ENCODE measurements at regions not wholly inside any gene's neighbourhood (a gene's known extent, or its start where the extent isn't known, plus 50 kb on each side); places are given as distances from the start of the nearest gene placed in this dataset.

DNA sequence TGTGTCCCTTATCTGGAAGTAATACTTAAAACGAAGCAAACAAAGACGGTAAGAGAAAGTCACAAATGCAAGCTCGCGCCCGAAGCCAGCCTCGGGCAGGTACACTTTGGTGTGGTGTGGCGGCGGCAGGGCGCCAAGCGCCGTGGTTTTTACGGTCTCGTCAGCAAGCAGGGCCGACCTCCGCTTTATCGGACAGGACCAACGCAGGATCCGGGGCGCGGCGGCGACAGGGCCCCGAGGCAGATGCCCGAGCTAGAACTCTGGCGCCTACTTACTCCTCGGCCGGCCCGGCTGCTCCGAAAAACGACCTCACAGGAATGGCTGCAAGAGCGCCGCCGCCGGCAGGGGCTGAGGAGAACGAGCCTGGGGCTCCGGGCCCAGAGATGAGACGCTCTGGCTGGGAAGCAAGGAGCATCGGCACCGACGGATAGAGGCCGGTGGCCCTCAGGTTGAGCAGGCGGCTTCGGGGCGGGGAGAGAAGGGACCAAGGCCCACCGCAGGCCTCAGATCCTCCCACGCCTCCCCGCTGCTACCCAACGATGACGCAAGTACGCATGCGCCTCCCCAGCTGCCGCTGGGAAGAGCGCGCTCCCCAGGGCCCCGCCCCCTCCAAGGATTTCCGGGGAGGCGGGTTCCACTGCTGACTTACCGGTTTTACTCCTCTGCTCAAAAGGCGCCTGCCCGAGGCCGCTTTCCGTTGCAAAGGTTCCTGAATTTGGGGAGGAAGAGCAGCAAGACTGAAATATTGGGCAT, 60.6 kb downstream of the FAM217A start (continued):
- TF ChIP-seq, protein P1, sequence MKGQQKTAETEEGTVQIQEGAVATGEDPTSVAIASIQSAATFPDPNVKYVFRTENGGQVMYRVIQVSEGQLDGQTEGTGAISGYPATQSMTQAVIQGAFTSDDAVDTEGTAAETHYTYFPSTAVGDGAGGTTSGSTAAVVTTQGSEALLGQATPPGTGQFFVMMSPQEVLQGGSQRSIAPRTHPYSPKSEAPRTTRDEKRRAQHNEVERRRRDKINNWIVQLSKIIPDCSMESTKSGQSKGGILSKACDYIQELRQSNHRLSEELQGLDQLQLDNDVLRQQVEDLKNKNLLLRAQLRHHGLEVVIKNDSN (CRISPR knock-in tag; IDR thresholded peaks at IDR 0.05): no peak
- TF ChIP-seq ZBTB43 (CRISPR knock-in tag; IDR thresholded peaks at IDR 0.05) (0 out of 2 replicates have a peak, but pooled peaks have one; percentile 40), ZNF232 (CRISPR knock-in tag; IDR thresholded peaks at IDR 0.05) (peak; percentile 59; the same call in 1 of the 2 replicates), SMAD3 (CRISPR knock-in tag; IDR thresholded peaks at IDR 0.05; ENCODE audit: borderline replicate concordance) (peak; percentile 85; the same call in 1 of the 2 replicates), ZNF281 (CRISPR knock-in tag; IDR thresholded peaks at IDR 0.05) (0 out of 2 replicates have a peak, but pooled peaks have one; percentile 14), ZNF512 (CRISPR knock-in tag; IDR thresholded peaks at IDR 0.05; ENCODE audit: borderline replicate concordance) (no peak), GABPB1 (CRISPR knock-in tag; IDR thresholded peaks at IDR 0.05) (peak; percentile 88), FOXK1 (CRISPR knock-in tag; IDR thresholded peaks at IDR 0.05) (peak; percentile 40; the same call in 1 of the 2 replicates), TEAD1 (CRISPR knock-in tag; IDR thresholded peaks at IDR 0.05) (peak; percentile 12; the same call in 1 of the 2 replicates), KAT7 (CRISPR knock-in tag; IDR thresholded peaks at IDR 0.05; ENCODE audit: borderline replicate concordance) (0 out of 2 replicates have a peak, but pooled peaks have one; percentile 76), MYBL2 (CRISPR knock-in tag; IDR thresholded peaks at IDR 0.05) (peak; percentile 91), CREB1 (CRISPR knock-in tag; IDR thresholded peaks at IDR 0.05) (0 out of 2 replicates have a peak, but pooled peaks have one; percentile 20), IRF2 (CRISPR knock-in tag; IDR thresholded peaks at IDR 0.05; ENCODE audit: borderline replicate concordance, low read depth) (no peak), FOXP1 (CRISPR knock-in tag; IDR thresholded peaks at IDR 0.05; ENCODE audit: borderline replicate concordance) (peak; percentile 84), E2F5 (CRISPR knock-in tag; IDR thresholded peaks at IDR 0.05) (peak; percentile 38; the same call in 1 of the 2 replicates)
- TF ChIP-seq, protein P2, sequence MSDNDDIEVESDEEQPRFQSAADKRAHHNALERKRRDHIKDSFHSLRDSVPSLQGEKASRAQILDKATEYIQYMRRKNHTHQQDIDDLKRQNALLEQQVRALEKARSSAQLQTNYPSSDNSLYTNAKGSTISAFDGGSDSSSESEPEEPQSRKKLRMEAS (CRISPR knock-in tag; IDR thresholded peaks at IDR 0.05): peak; percentile 72
- TF ChIP-seq, protein P3, sequence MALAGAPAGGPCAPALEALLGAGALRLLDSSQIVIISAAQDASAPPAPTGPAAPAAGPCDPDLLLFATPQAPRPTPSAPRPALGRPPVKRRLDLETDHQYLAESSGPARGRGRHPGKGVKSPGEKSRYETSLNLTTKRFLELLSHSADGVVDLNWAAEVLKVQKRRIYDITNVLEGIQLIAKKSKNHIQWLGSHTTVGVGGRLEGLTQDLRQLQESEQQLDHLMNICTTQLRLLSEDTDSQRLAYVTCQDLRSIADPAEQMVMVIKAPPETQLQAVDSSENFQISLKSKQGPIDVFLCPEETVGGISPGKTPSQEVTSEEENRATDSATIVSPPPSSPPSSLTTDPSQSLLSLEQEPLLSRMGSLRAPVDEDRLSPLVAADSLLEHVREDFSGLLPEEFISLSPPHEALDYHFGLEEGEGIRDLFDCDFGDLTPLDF (CRISPR knock-in tag; IDR thresholded peaks at IDR 0.05): 0 out of 2 replicates have a peak, but pooled peaks have one; percentile 28
- TF ChIP-seq, protein P4, sequence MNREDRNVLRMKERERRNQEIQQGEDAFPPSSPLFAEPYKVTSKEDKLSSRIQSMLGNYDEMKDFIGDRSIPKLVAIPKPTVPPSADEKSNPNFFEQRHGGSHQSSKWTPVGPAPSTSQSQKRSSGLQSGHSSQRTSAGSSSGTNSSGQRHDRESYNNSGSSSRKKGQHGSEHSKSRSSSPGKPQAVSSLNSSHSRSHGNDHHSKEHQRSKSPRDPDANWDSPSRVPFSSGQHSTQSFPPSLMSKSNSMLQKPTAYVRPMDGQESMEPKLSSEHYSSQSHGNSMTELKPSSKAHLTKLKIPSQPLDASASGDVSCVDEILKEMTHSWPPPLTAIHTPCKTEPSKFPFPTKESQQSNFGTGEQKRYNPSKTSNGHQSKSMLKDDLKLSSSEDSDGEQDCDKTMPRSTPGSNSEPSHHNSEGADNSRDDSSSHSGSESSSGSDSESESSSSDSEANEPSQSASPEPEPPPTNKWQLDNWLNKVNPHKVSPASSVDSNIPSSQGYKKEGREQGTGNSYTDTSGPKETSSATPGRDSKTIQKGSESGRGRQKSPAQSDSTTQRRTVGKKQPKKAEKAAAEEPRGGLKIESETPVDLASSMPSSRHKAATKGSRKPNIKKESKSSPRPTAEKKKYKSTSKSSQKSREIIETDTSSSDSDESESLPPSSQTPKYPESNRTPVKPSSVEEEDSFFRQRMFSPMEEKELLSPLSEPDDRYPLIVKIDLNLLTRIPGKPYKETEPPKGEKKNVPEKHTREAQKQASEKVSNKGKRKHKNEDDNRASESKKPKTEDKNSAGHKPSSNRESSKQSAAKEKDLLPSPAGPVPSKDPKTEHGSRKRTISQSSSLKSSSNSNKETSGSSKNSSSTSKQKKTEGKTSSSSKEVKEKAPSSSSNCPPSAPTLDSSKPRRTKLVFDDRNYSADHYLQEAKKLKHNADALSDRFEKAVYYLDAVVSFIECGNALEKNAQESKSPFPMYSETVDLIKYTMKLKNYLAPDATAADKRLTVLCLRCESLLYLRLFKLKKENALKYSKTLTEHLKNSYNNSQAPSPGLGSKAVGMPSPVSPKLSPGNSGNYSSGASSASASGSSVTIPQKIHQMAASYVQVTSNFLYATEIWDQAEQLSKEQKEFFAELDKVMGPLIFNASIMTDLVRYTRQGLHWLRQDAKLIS (CRISPR knock-in tag; IDR thresholded peaks at IDR 0.05; ENCODE audit: borderline replicate concordance): 0 out of 2 replicates have a peak, but pooled peaks have one; percentile 50
- TF ChIP-seq, protein P5, sequence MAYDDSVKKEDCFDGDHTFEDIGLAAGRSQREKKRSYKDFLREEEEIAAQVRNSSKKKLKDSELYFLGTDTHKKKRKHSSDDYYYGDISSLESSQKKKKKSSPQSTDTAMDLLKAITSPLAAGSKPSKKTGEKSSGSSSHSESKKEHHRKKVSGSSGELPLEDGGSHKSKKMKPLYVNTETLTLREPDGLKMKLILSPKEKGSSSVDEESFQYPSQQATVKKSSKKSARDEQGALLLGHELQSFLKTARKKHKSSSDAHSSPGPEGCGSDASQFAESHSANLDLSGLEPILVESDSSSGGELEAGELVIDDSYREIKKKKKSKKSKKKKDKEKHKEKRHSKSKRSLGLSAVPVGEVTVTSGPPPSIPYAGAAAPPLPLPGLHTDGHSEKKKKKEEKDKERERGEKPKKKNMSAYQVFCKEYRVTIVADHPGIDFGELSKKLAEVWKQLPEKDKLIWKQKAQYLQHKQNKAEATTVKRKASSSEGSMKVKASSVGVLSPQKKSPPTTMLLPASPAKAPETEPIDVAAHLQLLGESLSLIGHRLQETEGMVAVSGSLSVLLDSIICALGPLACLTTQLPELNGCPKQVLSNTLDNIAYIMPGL (CRISPR knock-in tag; IDR thresholded peaks at IDR 0.05): peak; percentile 92

Measured in WTC11 (cell line).